ENCODE measurements at regions not wholly inside any gene's neighbourhood (a gene's known extent, or its start where the extent isn't known, plus 50 kb on each side); places are given as distances from the start of the nearest gene placed in this dataset.

- no peak for TF ChIP-seq CTCF (IDR thresholded peaks at IDR 0.05; ENCODE audit: low read depth, low read length)
- DNase-seq (ENCODE audit: extremely low read depth, low read depth), result peak; percentile 0
Measured at GRCh38 chr16:49085686-49086085, 196.0 kb downstream of the CBLN1 start.

GRCh38 chr16:49084628-49085390, 196.8 kb downstream of the CBLN1 start:
- no peak for DNase-seq (ENCODE audit: extremely low read depth, low read depth)
- no peak for TF ChIP-seq CTCF (IDR thresholded peaks at IDR 0.05; ENCODE audit: low read depth, low read length)

GRCh38 chr16:49081554-49081953, 200.1 kb downstream of the CBLN1 start:
- no peak for TF ChIP-seq CTCF (IDR thresholded peaks at IDR 0.05; ENCODE audit: low read depth, low read length)
- DNase-seq (ENCODE audit: extremely low read depth, low read depth), result no peak

- no peak for TF ChIP-seq CTCF (IDR thresholded peaks at IDR 0.05; ENCODE audit: low read depth, low read length)
- no peak for DNase-seq (ENCODE audit: extremely low read depth, low read depth)
Measured at GRCh38 chr16:49081086-49081485, 200.6 kb downstream of the CBLN1 start.

GRCh38 chr16:49078571-49078970, 203.1 kb downstream of the CBLN1 start:
- no peak for TF ChIP-seq CTCF (IDR thresholded peaks at IDR 0.05; ENCODE audit: low read depth, low read length)

GRCh38 chr16:49078104-49078503, 203.5 kb downstream of the CBLN1 start:
- TF ChIP-seq CTCF (IDR thresholded peaks at IDR 0.05; ENCODE audit: low read depth, low read length), result no peak
- no peak for DNase-seq (ENCODE audit: extremely low read depth, low read depth)

More at GRCh38 chr16:49078571-49078970, 203.1 kb downstream of the CBLN1 start:
- no peak for DNase-seq (ENCODE audit: extremely low read depth, low read depth)

- TF ChIP-seq CTCF (IDR thresholded peaks at IDR 0.05; ENCODE audit: low read depth, low read length), result no peak
- DNase-seq (ENCODE audit: extremely low read depth, low read depth), result no peak
Measured at GRCh38 chr16:49075709-49076108, 205.9 kb downstream of the CBLN1 start.
